AG10803 (cell line): ENCODE measurements at regions not wholly inside any gene's neighbourhood (a gene's known extent, or its start where the extent isn't known, plus 50 kb on each side); places are given as distances from the start of the nearest gene placed in this dataset.
"Not testable (repeated sequence)": the region's sequence is repeated elsewhere in the genome, so short reads cannot be mapped to it uniquely, and the experiment has no call there.

ENCODE experiments used
- DNase-seq: peaks from one replicate; pipeline ENCODE4 v3.0.0; 2010; ENCODE audit warnings: low read depth
- H3K4me3 ChIP-seq: 2 replicates; pipeline ENCODE4 v1.5.1; 2011; ENCODE audit warnings: mild to moderate bottlenecking, low read length, control low read depth
- CTCF ChIP-seq: conservative IDR thresholded peaks from 2 replicates; pipeline ENCODE4 v1.5.1; 2011; ENCODE audit warnings: mild to moderate bottlenecking, low read length, control low read depth, inconsistent platforms

- H3K4me3 ChIP-seq: no peak overlapping the region
- DNase-seq: no peak
- no peak for TF ChIP-seq CTCF
These were observed 298.1 kb downstream of the TFAP2B start for GRCh38 chr6:51116723-51117122.

- H3K4me3 ChIP-seq: no peak overlapping the region
- TF ChIP-seq CTCF: no peak
- no peak for DNase-seq
These were observed 300.1 kb downstream of the TFAP2B start for GRCh38 chr6:51118792-51119191.

- H3K4me3 ChIP-seq: no peak overlapping the region
- no peak for DNase-seq
- TF ChIP-seq CTCF: no peak
These were observed 301.3 kb downstream of the TFAP2B start for GRCh38 chr6:51120016-51120415.

- DNase-seq, H3K4me3 ChIP-seq: not testable (repeated sequence)
These were observed 302.8 kb downstream of the TFAP2B start for GRCh38 chr6:51121380-51121976.

GRCh38 chr6:51129043-51129442, 310.4 kb downstream of the TFAP2B start:
- no peak for TF ChIP-seq CTCF
- H3K4me3 ChIP-seq: no peak overlapping the region
- no peak for DNase-seq

GRCh38 chr6:51137777-51138176, 319.1 kb downstream of the TFAP2B start:
- no peak overlapping the region for H3K4me3 ChIP-seq
- no peak for TF ChIP-seq CTCF
- no peak for DNase-seq

GRCh38 chr6:51139950-51140385, 321.3 kb downstream of the TFAP2B start:
- peak; percentile 5 for DNase-seq
- TF ChIP-seq CTCF: no peak
- H3K4me3 ChIP-seq: no peak overlapping the region

- H3K4me3 ChIP-seq: no peak overlapping the region
- no peak for TF ChIP-seq CTCF
These were observed 322.4 kb downstream of the TFAP2B start for GRCh38 chr6:51141080-51141479.

More at GRCh38 chr6:51141080-51141479, 322.4 kb downstream of the TFAP2B start:
- no peak for DNase-seq
